ENCODE measurements at regions not wholly inside any gene's neighbourhood (a gene's known extent, or its start where the extent isn't known, plus 50 kb on each side); places are given as distances from the start of the nearest gene placed in this dataset.

DNA sequence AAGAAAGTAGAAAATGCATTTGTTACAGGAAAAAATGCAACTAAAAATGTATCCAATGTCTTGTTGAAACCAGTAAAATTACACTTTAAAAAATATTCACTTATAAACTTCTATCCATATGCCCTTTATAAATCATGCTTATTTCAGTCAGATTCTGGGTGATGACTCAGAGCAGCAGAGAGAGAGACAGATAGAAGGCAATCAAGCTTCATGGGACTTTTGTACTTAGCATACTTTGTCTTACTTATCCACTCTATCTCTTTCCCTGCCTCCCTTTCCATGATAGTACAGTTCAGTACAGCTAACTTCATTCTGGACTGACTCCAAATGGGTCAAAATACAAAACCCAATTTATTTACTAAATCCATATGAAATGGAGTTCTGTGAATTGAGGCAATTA is 1438.2 kb downstream of the ZPLD1 start:
- ATAC-seq (no peak), DNase-seq (ENCODE audit: low read depth, low spot score) (no peak), FAIRE-seq (no peak)
- ChIA-PET POLR2A (no interaction called here), SMC1A (ENCODE audit: uncharacterized antibody, unreplicated experiment) (no interaction called here), CTCF (no interaction called here), RAD21 (ENCODE audit: unreplicated experiment) (no interaction called here)
- H3K4me1 ChIP-seq (ENCODE audit: control insufficient read depth, insufficient read depth, low read length): no peaks in the 10 kb centered on the region
- no peak overlapping the region for H3K4me3 ChIP-seq
- intact Hi-C loops (cut with micrococcal nuclease; ENCODE audit: unreplicated experiment): no loop called here
- no TSS peak for BruUV-seq (replicated peaks)
- TF ChIP-seq WRNIP1 (IDR thresholded peaks at IDR 0.05; ENCODE audit: borderline replicate concordance, low read depth, low read length) (no peak), BRCA1 (IDR thresholded peaks at IDR 0.05; ENCODE audit: low read depth, low read length) (no peak), SPI1 (IDR thresholded peaks at IDR 0.05; ENCODE audit: borderline replicate concordance, insufficient read depth, low read depth, low read length) (no peak), SIN3A (IDR thresholded peaks at IDR 0.05; ENCODE audit: low read depth, low read length) (no peak), POLR2A (IDR thresholded peaks at IDR 0.05; ENCODE audit: low read depth, low read length) (no peak), SMC3 (IDR thresholded peaks at IDR 0.05; ENCODE audit: borderline replicate concordance, low read length) (no peak), MYC (IDR thresholded peaks at IDR 0.05; ENCODE audit: insufficient read depth, insufficient read length, insufficient replicate concordance, low read length, severe bottlenecking) (no peak), SIX5 (IDR thresholded peaks at IDR 0.05; ENCODE audit: low read depth, low read length, severe bottlenecking) (no peak), ZBTB4 (CRISPR knock-in tag; IDR thresholded peaks at IDR 0.05) (no peak), IRF5 (IDR thresholded peaks at IDR 0.05; ENCODE audit: borderline replicate concordance) (no peak), BMI1 (IDR thresholded peaks at IDR 0.05; ENCODE audit: borderline replicate concordance) (no peak), MEF2B (IDR thresholded peaks at IDR 0.05; ENCODE audit: partially characterized antibody, poor library complexity, severe bottlenecking) (no peak), ATF7 (IDR thresholded peaks at IDR 0.05; ENCODE audit: low read depth) (no peak)
- TF ChIP-seq, protein P1, sequence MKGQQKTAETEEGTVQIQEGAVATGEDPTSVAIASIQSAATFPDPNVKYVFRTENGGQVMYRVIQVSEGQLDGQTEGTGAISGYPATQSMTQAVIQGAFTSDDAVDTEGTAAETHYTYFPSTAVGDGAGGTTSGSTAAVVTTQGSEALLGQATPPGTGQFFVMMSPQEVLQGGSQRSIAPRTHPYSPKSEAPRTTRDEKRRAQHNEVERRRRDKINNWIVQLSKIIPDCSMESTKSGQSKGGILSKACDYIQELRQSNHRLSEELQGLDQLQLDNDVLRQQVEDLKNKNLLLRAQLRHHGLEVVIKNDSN (IDR thresholded peaks at IDR 0.05; ENCODE audit: borderline replicate concordance, extremely low read length, insufficient read depth, low read depth, low read length): no peak
- TF ChIP-seq, protein P2, sequence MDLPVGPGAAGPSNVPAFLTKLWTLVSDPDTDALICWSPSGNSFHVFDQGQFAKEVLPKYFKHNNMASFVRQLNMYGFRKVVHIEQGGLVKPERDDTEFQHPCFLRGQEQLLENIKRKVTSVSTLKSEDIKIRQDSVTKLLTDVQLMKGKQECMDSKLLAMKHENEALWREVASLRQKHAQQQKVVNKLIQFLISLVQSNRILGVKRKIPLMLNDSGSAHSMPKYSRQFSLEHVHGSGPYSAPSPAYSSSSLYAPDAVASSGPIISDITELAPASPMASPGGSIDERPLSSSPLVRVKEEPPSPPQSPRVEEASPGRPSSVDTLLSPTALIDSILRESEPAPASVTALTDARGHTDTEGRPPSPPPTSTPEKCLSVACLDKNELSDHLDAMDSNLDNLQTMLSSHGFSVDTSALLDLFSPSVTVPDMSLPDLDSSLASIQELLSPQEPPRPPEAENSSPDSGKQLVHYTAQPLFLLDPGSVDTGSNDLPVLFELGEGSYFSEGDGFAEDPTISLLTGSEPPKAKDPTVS (IDR thresholded peaks at IDR 0.05; ENCODE audit: low read depth, low read length): no peak
- H2AFZ ChIP-seq (ENCODE audit: control insufficient read depth, low read depth, low read length): no peak overlapping the region
- H3K79me2 ChIP-seq (ENCODE audit: control insufficient read depth, insufficient read depth, low read length): no peaks in the 10 kb centered on the region
- H3K36me3 ChIP-seq (ENCODE audit: control insufficient read depth in 2 of 2, insufficient read depth in 2 of 2, low read length in 1 of 2): no peaks in the 10 kb centered on the region
- in situ Hi-C loops (cut with MboI): no loop called here
- no peaks in the 10 kb centered on the region for H3K9me3 ChIP-seq (replicated peaks; ENCODE audit: control insufficient read depth, insufficient read depth, low read length)
- no peak overlapping the region for H3K9ac ChIP-seq (ENCODE audit: control insufficient read depth, insufficient read depth, low read length)
- no peak overlapping the region for H3K27ac ChIP-seq (ENCODE audit: control insufficient read depth, insufficient read depth)
- H3K27me3 ChIP-seq (replicated peaks in 1 of 2; ENCODE audit: control insufficient read depth in 2 of 2, insufficient read depth in 2 of 2, low read length in 1 of 2): no peaks in the 10 kb centered on the region
- no peaks in the 10 kb centered on the region for H4K20me1 ChIP-seq (ENCODE audit: control insufficient read depth, insufficient read depth)
- no peak overlapping the region for H3K4me2 ChIP-seq (ENCODE audit: control insufficient read depth, insufficient read depth)
